Suprapubic skin (tissue), 4 donors: ENCODE measurements at regions not wholly inside any gene's neighbourhood (a gene's known extent, or its start where the extent isn't known, plus 50 kb on each side); places are given as distances from the start of the nearest gene placed in this dataset.

ENCODE experiments used
- DNase-seq, 2 donors: peaks; one replicate each; pipeline ENCODE4 v3.0.0-alpha.2; 2019; ENCODE audit warnings: low spot score in 2 of 2
- H3K27ac ChIP-seq: fragments of 200-600 bp; sonication (generic); one replicate; pipeline ENCODE4 v1.5.1; 2019
- H3K27me3 ChIP-seq: fragments of 200-600 bp; sonication (generic); one replicate; pipeline ENCODE4 v1.5.1; 2019
- H3K36me3 ChIP-seq: fragments of 200-600 bp; sonication (generic); one replicate; pipeline ENCODE4 v1.5.1; 2019
- H3K4me1 ChIP-seq: fragments of 200-600 bp; sonication (generic); one replicate; pipeline ENCODE4 v1.5.1; 2019
- H3K4me3 ChIP-seq: fragments of 200-600 bp; sonication (generic); one replicate; pipeline ENCODE4 v1.5.1; 2019; ENCODE audit warnings: mild to moderate bottlenecking
- H3K9me3 ChIP-seq: fragments of 200-600 bp; sonication (generic); one replicate; pipeline ENCODE4 v1.5.1; 2019
- CTCF ChIP-seq, 2 donors: fragments of 200-600 bp in 1 of 2; fragments of 450-650 bp in 1 of 2; sonication (generic) in 1 of 2; IDR thresholded peaks; one replicate each; pipeline ENCODE4 v1.5.1; 2016 to 2019; ENCODE audit warnings: antibody characterized with exemption in 2 of 2, mild to moderate bottlenecking in 1 of 2, moderate library complexity in 1 of 2
- EP300 ChIP-seq: sonication (generic); formaldehyde crosslinking; IDR thresholded peaks from one replicate; pipeline ENCODE4 v1.6.1; 2017; ENCODE audit warnings: antibody characterized with exemption
- POLR2A ChIP-seq, 2 donors: fragments of 450-650 bp; IDR thresholded peaks; one replicate each; pipeline ENCODE4 v1.6.1; 2017; ENCODE audit warnings: antibody characterized with exemption in 2 of 2, mild to moderate bottlenecking in 2 of 2, moderate library complexity in 2 of 2
- POLR2AphosphoS5 ChIP-seq, 3 donors: sonication (generic); formaldehyde crosslinking; IDR thresholded peaks; one replicate each; pipeline ENCODE4 v1.6.1; 2017; ENCODE audit warnings: antibody characterized with exemption in 3 of 3
- WGBS: methylation state at CpG from one replicate; pipeline ENCODE4 v1.1.5; 2018; 5-methylcytosine and 5-hydroxymethylcytosine counted together

- 100% methylated on average over 1 of the region's 1 CpG for WGBS
- H3K4me1 ChIP-seq, result no peaks in the 10 kb centered on the region
- H3K36me3 ChIP-seq, result no peaks in the 10 kb centered on the region
- no peak overlapping the region for H3K27ac ChIP-seq
- no peak overlapping the region for H3K4me3 ChIP-seq
- no peak for TF ChIP-seq CTCF (IDR thresholded peaks at IDR 0.05)
- TF ChIP-seq POLR2AphosphoS5 (IDR thresholded peaks at IDR 0.05), result no peak
- H3K27me3 ChIP-seq, result no peaks in the 10 kb centered on the region
- H3K9me3 ChIP-seq, result no peaks in the 10 kb centered on the region
- no peak for DNase-seq
Observed at GRCh38 chr5:165508286-165508685, 2002.9 kb downstream of the MAT2B start.

- DNase-seq, result no peak
- Histone ChIP-seq H3K27me3 (no peaks in the 10 kb centered on the region), H3K4me3 (no peak overlapping the region), H3K9me3 (no peaks in the 10 kb centered on the region), H3K4me1 (no peaks in the 10 kb centered on the region), H3K27ac (no peak overlapping the region), H3K36me3 (no peaks in the 10 kb centered on the region)
- TF ChIP-seq EP300 (no peak), POLR2AphosphoS5 (IDR thresholded peaks at IDR 0.05) (no peak), CTCF (IDR thresholded peaks at IDR 0.05) (no peak), POLR2A (IDR thresholded peaks at IDR 0.05) (no peak)
Observed at GRCh38 chr5:165508861-165509260, 2003.4 kb downstream of the MAT2B start.

GRCh38 chr5:165521816-165522610 is 2016.6 kb downstream of the MAT2B start:
- H3K9me3 ChIP-seq, result no peaks in the 10 kb centered on the region
- TF ChIP-seq CTCF (IDR thresholded peaks at IDR 0.05) (no peak), POLR2AphosphoS5 (IDR thresholded peaks at IDR 0.05) (no peak), POLR2A (IDR thresholded peaks at IDR 0.05) (no peak), EP300 (no peak)
- H3K27me3 ChIP-seq, result no peaks in the 10 kb centered on the region
- H3K4me1 ChIP-seq, result no peaks in the 10 kb centered on the region
- no peak overlapping the region for H3K27ac ChIP-seq
- no peaks in the 10 kb centered on the region for H3K36me3 ChIP-seq
- no peak overlapping the region for H3K4me3 ChIP-seq
- 45% methylated on average over 8 of the region's 8 CpGs for WGBS
- DNase-seq, result no peak

- no peak overlapping the region for H3K4me3 ChIP-seq
- DNase-seq, result no peak
- H3K4me1 ChIP-seq, result no peaks in the 10 kb centered on the region
- TF ChIP-seq POLR2A (IDR thresholded peaks at IDR 0.05) (no peak), POLR2AphosphoS5 (IDR thresholded peaks at IDR 0.05) (no peak), EP300 (no peak), CTCF (IDR thresholded peaks at IDR 0.05) (no peak)
- H3K27me3 ChIP-seq, result no peaks in the 10 kb centered on the region
- H3K36me3 ChIP-seq, result no peaks in the 10 kb centered on the region
- 62% methylated on average over 5 of the region's 5 CpGs for WGBS
- no peaks in the 10 kb centered on the region for H3K9me3 ChIP-seq
- H3K27ac ChIP-seq, result no peak overlapping the region
Observed at GRCh38 chr5:165525271-165525670, 2019.9 kb downstream of the MAT2B start.

GRCh38 chr5:165526357-165526756 is 2020.9 kb downstream of the MAT2B start:
- Histone ChIP-seq H3K27ac (no peak overlapping the region), H3K4me1 (no peaks in the 10 kb centered on the region), H3K4me3 (no peak overlapping the region), H3K9me3 (no peaks in the 10 kb centered on the region), H3K36me3 (no peaks in the 10 kb centered on the region), H3K27me3 (no peaks in the 10 kb centered on the region)
- TF ChIP-seq CTCF (IDR thresholded peaks at IDR 0.05), result no peak
- TF ChIP-seq EP300, result no peak
- no peak for TF ChIP-seq POLR2AphosphoS5 (IDR thresholded peaks at IDR 0.05)
- TF ChIP-seq POLR2A (IDR thresholded peaks at IDR 0.05), result no peak
- no peak for DNase-seq
- 66% methylated on average over 3 of the region's 3 CpGs for WGBS
